ENCODE measurements at regions not wholly inside any gene's neighbourhood (a gene's known extent, or its start where the extent isn't known, plus 50 kb on each side); places are given as distances from the start of the nearest gene placed in this dataset.

DNA sequence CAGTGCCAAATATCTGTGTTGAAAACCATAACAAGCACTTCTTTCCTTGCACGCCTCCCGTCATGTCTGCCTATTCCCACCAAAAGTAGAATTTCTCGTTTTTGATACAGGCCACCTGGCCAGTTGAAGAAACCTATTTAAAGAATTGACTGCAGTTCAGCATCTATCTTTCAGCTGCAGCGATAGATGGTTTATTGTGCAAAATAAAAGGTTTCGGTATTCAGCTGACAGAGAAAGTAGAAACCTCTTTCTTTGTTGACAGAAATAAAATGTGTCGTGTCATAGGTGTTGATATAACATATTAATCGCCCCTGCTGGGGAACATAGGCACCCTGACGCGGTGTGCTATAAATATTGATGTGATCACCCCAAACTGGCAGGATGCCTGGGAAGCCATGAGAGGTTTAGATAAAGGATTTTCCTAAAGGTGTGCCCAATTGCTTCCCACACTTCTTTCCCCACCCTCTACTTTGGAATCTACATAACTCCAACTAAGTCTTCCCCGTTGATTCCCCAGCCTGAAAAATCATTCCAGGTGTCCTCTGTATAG, 570.4 kb downstream of the CCDC85A start:
- H3K9me3 ChIP-seq (ENCODE audit: insufficient read depth in 2 of 2, low read depth in 1 of 2, low read length in 1 of 2), result no peaks in the 10 kb centered on the region
- H3K4me1 ChIP-seq (replicated peaks in 1 of 4; ENCODE audit: control insufficient read depth in 3 of 4, insufficient read depth in 4 of 4, low read length in 3 of 4), result no peaks in the 10 kb centered on the region
- no peak overlapping the region for H4K5ac ChIP-seq (ENCODE audit: insufficient read length, low read depth, low read length)
- no peaks in the 10 kb centered on the region for H3K79me1 ChIP-seq (ENCODE audit: low read depth, low read length)
- no peak for FAIRE-seq
- no peaks in the 10 kb centered on the region; a peak in 1 of 7 replicates for H3K27me3 ChIP-seq (replicated peaks in 1 of 4; ENCODE audit: control insufficient read depth in 3 of 4, extremely low read depth in 1 of 4, insufficient read depth in 3 of 4, low read length in 3 of 4)
- no peak overlapping the region for H3K56ac ChIP-seq (replicated peaks; ENCODE audit: insufficient read length, low read depth, low read length)
- H4K91ac ChIP-seq (replicated peaks; ENCODE audit: insufficient read length, low read length), result no peak overlapping the region
- no peak overlapping the region for H3K14ac ChIP-seq (ENCODE audit: insufficient read length)
- no peak overlapping the region for H3K9ac ChIP-seq (replicated peaks in 1 of 4; ENCODE audit: extremely low read depth in 1 of 4, low read depth in 3 of 4, low read length in 3 of 4)
- H2AK5ac ChIP-seq (ENCODE audit: low read depth, low read length), result no peak overlapping the region
- no peak overlapping the region for H3K4ac ChIP-seq (replicated peaks; ENCODE audit: insufficient read length, low read depth, low read length)
- H4K8ac ChIP-seq (ENCODE audit: extremely low read depth, insufficient read depth, low read length), result no peak overlapping the region
- no peak overlapping the region for H3K4me2 ChIP-seq (ENCODE audit: insufficient read depth in 1 of 2, low read depth in 2 of 2, low read length in 2 of 2)
- no peaks in the 10 kb centered on the region for H3K36me3 ChIP-seq (ENCODE audit: control insufficient read depth in 2 of 4, insufficient read depth in 4 of 4, low read length in 3 of 4)
- CTCF ChIA-PET (ENCODE audit: partially characterized antibody), result interaction anchor here (1.6 kb wide), 1 partner anchor 465 kb away, joined by 3 read pairs; no protein-coding TSS in a partner anchor
- no peak overlapping the region for H2BK120ac ChIP-seq (replicated peaks; ENCODE audit: low read depth, low read length)
- H2BK12ac ChIP-seq (ENCODE audit: low read depth, low read length), result no peak overlapping the region
- no peak overlapping the region for H2BK5ac ChIP-seq (ENCODE audit: low read depth, low read length)
- H3K79me2 ChIP-seq (ENCODE audit: control insufficient read depth in 1 of 2, insufficient read depth in 2 of 2, low read length in 2 of 2), result no peaks in the 10 kb centered on the region
- H4K20me1 ChIP-seq (replicated peaks in 1 of 2; ENCODE audit: control insufficient read depth in 1 of 2, insufficient read depth in 2 of 2, low read length in 2 of 2), result no peaks in the 10 kb centered on the region
- H2BK20ac ChIP-seq (ENCODE audit: low read length), result no peak overlapping the region
- POLR2A ChIA-PET (ENCODE audit: partially characterized antibody), result no interaction called here
- no peak for DNase-seq (ENCODE audit: low read depth in 1 of 2, low spot score in 2 of 2)
- H3K23ac ChIP-seq (ENCODE audit: insufficient read length), result no peak overlapping the region
- H2BK15ac ChIP-seq (ENCODE audit: low read length), result no peak overlapping the region
- H3K18ac ChIP-seq (ENCODE audit: extremely low read depth, low read length), result no peak overlapping the region
- H2AFZ ChIP-seq (ENCODE audit: low read length), result 0 out of 2 replicates have a peak overlapping the region, but pooled peaks have one; percentile 0
- 94% methylated on average over 10 of the region's 10 CpGs; no CpG with 5 or more reads in 1 of the 2 experiments for WGBS, 2 experiments (ENCODE audit: extremely low coverage in 1 of 2, insufficient coverage in 1 of 2, insufficient read length in 1 of 2, insufficient replicate concordance in 2 of 2, low coverage in 1 of 2, low lambda C conversion rate in 2 of 2, missing lambda C conversion rate in 1 of 2)
- H3K27ac ChIP-seq (ENCODE audit: low read depth, low read length), result no peak overlapping the region
- no peak overlapping the region for H3K4me3 ChIP-seq (ENCODE audit: extremely low read depth in 1 of 4, insufficient read depth in 2 of 4, low read depth in 3 of 4, low read length in 4 of 4)
- no peaks in the 10 kb centered on the region for H3K23me2 ChIP-seq (ENCODE audit: low read depth, low read length)
- TF ChIP-seq GTF2F1 (IDR thresholded peaks at IDR 0.05; ENCODE audit: borderline replicate concordance, low read depth, low read length), result no peak
- TF ChIP-seq EGR1 (IDR thresholded peaks at IDR 0.05; ENCODE audit: borderline replicate concordance, low read depth, low read length), result no peak
- no peak for TF ChIP-seq BRCA1 (IDR thresholded peaks at IDR 0.05; ENCODE audit: low read depth, low read length)
- TF ChIP-seq CHD1 (IDR thresholded peaks at IDR 0.05; ENCODE audit: low read depth, low read length), result no peak
- no peak for TF ChIP-seq CREB1 (IDR thresholded peaks at IDR 0.05)
- no peak for TF ChIP-seq NANOG (IDR thresholded peaks at IDR 0.05; ENCODE audit: insufficient read depth, low read depth, low read length, poor library complexity, severe bottlenecking)
- TF ChIP-seq TEAD4 (IDR thresholded peaks at IDR 0.05; ENCODE audit: low read depth, low read length), result no peak
- TF ChIP-seq EP300 (IDR thresholded peaks at IDR 0.05; ENCODE audit: borderline replicate concordance in 1 of 2, low read depth in 2 of 2, low read length in 2 of 2), result no peak
- TF ChIP-seq, protein P1, sequence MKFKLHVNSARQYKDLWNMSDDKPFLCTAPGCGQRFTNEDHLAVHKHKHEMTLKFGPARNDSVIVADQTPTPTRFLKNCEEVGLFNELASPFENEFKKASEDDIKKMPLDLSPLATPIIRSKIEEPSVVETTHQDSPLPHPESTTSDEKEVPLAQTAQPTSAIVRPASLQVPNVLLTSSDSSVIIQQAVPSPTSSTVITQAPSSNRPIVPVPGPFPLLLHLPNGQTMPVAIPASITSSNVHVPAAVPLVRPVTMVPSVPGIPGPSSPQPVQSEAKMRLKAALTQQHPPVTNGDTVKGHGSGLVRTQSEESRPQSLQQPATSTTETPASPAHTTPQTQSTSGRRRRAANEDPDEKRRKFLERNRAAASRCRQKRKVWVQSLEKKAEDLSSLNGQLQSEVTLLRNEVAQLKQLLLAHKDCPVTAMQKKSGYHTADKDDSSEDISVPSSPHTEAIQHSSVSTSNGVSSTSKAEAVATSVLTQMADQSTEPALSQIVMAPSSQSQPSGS (IDR thresholded peaks at IDR 0.05; ENCODE audit: low read length), result no peak
- no peak for TF ChIP-seq CHD2 (IDR thresholded peaks at IDR 0.05; ENCODE audit: low read length)
- no peak for TF ChIP-seq GABPA (IDR thresholded peaks at IDR 0.05; ENCODE audit: borderline replicate concordance, insufficient read depth, low read length)
- TF ChIP-seq FOSL1 (IDR thresholded peaks at IDR 0.05; ENCODE audit: insufficient read depth, low read depth, low read length), result no peak
- no peak for TF ChIP-seq RXRA (IDR thresholded peaks at IDR 0.05; ENCODE audit: insufficient read depth, low read depth, low read length)

Measured in H1 (cell line).